Mucosa of descending colon (tissue), 3 donors: ENCODE measurements at regions not wholly inside any gene's neighbourhood (a gene's known extent, or its start where the extent isn't known, plus 50 kb on each side); places are given as distances from the start of the nearest gene placed in this dataset.

ENCODE experiments used
- ATAC-seq: fragments of 200-7000 bp; cut with Tn5 transposase; one replicate; pipeline ENCODE4 v1.9.1; 2020; ENCODE audit warnings: mild to moderate bottlenecking, moderate library complexity
- DNase-seq, 3 donors: peaks; one replicate each; pipeline ENCODE4 v3.0.0-alpha.2; 2020
- H3K36me3 ChIP-seq: fragments of 200-600 bp; one replicate; pipeline ENCODE4 v1.8.0; 2021; ENCODE audit warnings: low read depth, mild to moderate bottlenecking
- H3K4me1 ChIP-seq: fragments of 200-600 bp; one replicate; pipeline ENCODE4 v1.8.0; 2021; ENCODE audit warnings: low read depth, mild to moderate bottlenecking
- H3K4me3 ChIP-seq: fragments of 200-600 bp; one replicate; pipeline ENCODE4 v1.8.0; 2021; ENCODE audit warnings: mild to moderate bottlenecking
- H3K9me3 ChIP-seq: fragments of 200-600 bp; one replicate; pipeline ENCODE4 v1.8.0; 2021; ENCODE audit warnings: mild to moderate bottlenecking
- CTCF ChIP-seq: fragments of 200-600 bp; IDR thresholded peaks from one replicate; pipeline ENCODE4 v1.8.0; 2022; ENCODE audit warnings: antibody characterized with exemption, mild to moderate bottlenecking
- intact Hi-C, 2 donors: fragments of 100-400 bp; cut with DNase I in 1 of 2; cut with micrococcal nuclease in 1 of 2; formaldehyde crosslinking; loops; one replicate each; pipeline versions ENCODE4 v1.11.0 to v1.11.1; 2022; cut with DNase I, micrococcal nuclease
- donor health status: DM: no; HTN: no; CAD: no; lungs with moderate emphysema.
- donor health status: DM: no; HTN: no; CAD: no.
- donor health status: DM: no; HTN: yes; CAD: no.

- Histone ChIP-seq H3K9me3 (no peaks in the 10 kb centered on the region), H3K4me1 (no peaks in the 10 kb centered on the region), H3K4me3 (no peak overlapping the region), H3K36me3 (no peaks in the 10 kb centered on the region)
- DNase-seq (no peak), ATAC-seq (no peak)
- intact Hi-C loops: no loop called here
- no peak for TF ChIP-seq CTCF
Measured at GRCh38 chr2:12960671-12961070, 243.9 kb downstream of the TRIB2 start.

DNA sequence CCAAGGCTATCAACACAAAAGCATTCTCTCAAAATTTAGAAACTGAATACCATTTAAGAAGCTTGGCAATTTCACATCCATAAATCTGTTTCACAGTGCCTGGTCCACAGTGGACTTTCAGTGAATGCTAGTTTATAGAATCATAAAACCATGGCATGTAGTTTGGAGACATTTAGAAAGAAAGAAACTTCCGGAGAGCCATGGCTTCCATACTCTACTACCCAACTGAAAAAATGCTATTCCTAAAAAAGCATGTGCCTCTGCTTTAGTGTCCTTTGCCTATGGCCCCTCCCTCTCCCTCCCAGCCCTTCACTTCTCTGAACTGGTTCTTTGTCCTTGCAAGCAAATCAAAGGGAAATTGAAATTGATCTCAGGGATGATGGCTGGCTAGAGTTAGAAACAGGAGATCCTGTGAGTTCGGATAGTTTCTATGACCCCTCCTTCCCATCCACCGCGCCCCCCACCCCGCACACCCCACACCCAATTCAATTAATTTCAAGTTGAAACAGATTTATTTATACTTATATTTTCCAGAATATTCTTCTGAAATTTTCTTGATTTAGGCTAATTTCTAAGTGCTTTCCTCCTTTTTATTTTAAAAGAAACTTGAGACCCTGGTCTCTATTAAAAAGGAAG is 248.3 kb downstream of the TRIB2 start:
- Histone ChIP-seq H3K4me1 (no peaks in the 10 kb centered on the region), H3K36me3 (no peaks in the 10 kb centered on the region), H3K4me3 (no peak overlapping the region), H3K9me3 (no peaks in the 10 kb centered on the region)
- no peak for ATAC-seq
- no peak for DNase-seq
- TF ChIP-seq CTCF: no peak
- intact Hi-C loops: no loop called here

- Histone ChIP-seq H3K9me3 (no peaks in the 10 kb centered on the region), H3K4me1 (no peaks in the 10 kb centered on the region), H3K4me3 (no peak overlapping the region), H3K36me3 (no peaks in the 10 kb centered on the region)
- intact Hi-C loops: no loop called here
- no peak for TF ChIP-seq CTCF
- ATAC-seq: peak; percentile 43
- DNase-seq: no peak
Measured at GRCh38 chr2:12965540-12966269, 249.0 kb downstream of the TRIB2 start.

DNA sequence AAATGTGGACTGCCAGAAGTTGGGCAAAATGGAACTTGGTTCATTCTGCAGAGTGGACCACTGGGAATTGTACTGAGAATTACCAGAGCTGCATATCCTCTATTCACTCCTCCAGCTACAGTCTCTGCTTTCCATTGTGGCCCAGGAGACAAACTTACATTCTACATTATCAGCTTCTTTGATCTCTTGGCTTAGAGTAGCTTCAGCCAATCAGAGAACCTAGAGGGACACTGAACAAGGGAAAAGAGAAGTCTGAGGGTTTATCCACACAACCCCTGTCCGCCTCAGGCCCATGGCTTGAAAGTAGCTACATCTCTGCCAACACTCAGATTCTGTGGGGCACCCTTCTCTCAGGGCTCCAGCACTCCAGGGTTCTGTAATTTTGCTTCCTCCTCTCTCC is 251.1 kb downstream of the TRIB2 start:
- intact Hi-C loops: no loop called here
- Histone ChIP-seq H3K36me3 (no peaks in the 10 kb centered on the region), H3K9me3 (no peaks in the 10 kb centered on the region), H3K4me1 (no peaks in the 10 kb centered on the region), H3K4me3 (no peak overlapping the region)
- no peak for TF ChIP-seq CTCF
- no peak for DNase-seq
- ATAC-seq: no peak

DNA sequence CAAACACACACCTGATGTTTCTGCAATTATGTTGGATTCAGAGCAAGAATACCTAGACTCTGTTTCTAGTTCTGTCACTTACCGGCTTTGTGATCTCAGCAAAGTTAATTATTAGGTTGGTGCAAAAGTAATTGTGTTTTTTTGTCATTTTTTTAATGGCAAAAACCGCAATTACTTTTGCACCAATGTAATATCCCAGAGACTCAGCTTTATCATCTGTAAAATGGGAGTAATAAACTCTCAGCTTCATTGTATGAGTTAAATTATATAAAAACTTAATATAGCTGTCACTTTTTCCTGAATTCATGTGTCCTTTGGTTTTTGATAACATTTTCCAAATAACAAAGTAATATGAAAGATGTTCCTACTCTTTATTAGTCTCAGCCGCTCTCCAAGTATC is 251.7 kb downstream of the TRIB2 start:
- Histone ChIP-seq H3K4me3 (no peak overlapping the region), H3K4me1 (no peaks in the 10 kb centered on the region), H3K9me3 (no peaks in the 10 kb centered on the region), H3K36me3 (no peaks in the 10 kb centered on the region)
- TF ChIP-seq CTCF: no peak
- DNase-seq (no peak), ATAC-seq (no peak)
- intact Hi-C loops: no loop called here
